ENCODE measurements at regions not wholly inside any gene's neighbourhood (a gene's known extent, or its start where the extent isn't known, plus 50 kb on each side); places are given as distances from the start of the nearest gene placed in this dataset.

DNA sequence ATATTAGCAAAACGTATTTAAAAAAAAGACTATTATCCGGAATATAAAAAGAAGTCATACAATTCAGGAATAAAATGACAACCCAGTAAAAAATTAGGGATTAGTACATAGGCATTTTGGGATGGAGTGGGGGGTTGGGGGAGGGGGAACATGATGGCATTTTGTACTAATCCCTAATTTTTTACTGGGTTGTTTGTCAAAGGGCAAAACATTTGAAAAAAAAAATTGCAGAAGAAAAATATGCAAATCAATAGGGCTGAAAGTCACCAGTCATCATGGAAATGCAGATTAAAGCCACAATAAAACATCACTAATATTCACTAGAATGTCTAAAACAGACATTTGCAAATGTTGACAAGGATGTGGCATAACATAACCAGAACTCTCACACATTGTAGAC is 82.5 kb downstream of the RPL22L1 start:
- ChIA-PET CTCF (ENCODE audit: partially characterized antibody) (no interaction called here), POLR2A (ENCODE audit: partially characterized antibody) (no interaction called here)
- Histone ChIP-seq H2AFZ (ENCODE audit: low read length) (no peak overlapping the region), H3K27me3 (replicated peaks in 1 of 4; ENCODE audit: control insufficient read depth in 3 of 4, extremely low read depth in 1 of 4, insufficient read depth in 3 of 4, low read length in 3 of 4) (no peaks in the 10 kb centered on the region), H3K27ac (ENCODE audit: low read depth, low read length) (no peak overlapping the region), H2BK120ac (replicated peaks; ENCODE audit: low read depth, low read length) (no peak overlapping the region), H3K4me3 (ENCODE audit: extremely low read depth in 1 of 4, insufficient read depth in 2 of 4, low read depth in 3 of 4, low read length in 4 of 4) (no peak overlapping the region), H3K23me2 (ENCODE audit: low read depth, low read length) (no peaks in the 10 kb centered on the region), H3K18ac (ENCODE audit: extremely low read depth, low read length) (no peak overlapping the region), H3K4ac (replicated peaks; ENCODE audit: insufficient read length, low read depth, low read length) (no peak overlapping the region), H2BK15ac (ENCODE audit: low read length) (no peak overlapping the region), H3K36me3 (ENCODE audit: control insufficient read depth in 2 of 4, insufficient read depth in 4 of 4, low read length in 3 of 4) (no peaks in the 10 kb centered on the region), H3K14ac (ENCODE audit: insufficient read length) (no peak overlapping the region), H4K91ac (replicated peaks; ENCODE audit: insufficient read length, low read length) (no peak overlapping the region), H3K56ac (replicated peaks; ENCODE audit: insufficient read length, low read depth, low read length) (no peak overlapping the region), H2BK20ac (ENCODE audit: low read length) (no peak overlapping the region), H3K4me1 (replicated peaks in 1 of 4; ENCODE audit: control insufficient read depth in 3 of 4, insufficient read depth in 4 of 4, low read length in 3 of 4) (no peaks in the 10 kb centered on the region), H3K23ac (ENCODE audit: insufficient read length) (no peak overlapping the region), H4K8ac (ENCODE audit: extremely low read depth, insufficient read depth, low read length) (no peak overlapping the region), H3K79me2 (ENCODE audit: control insufficient read depth in 1 of 2, insufficient read depth in 2 of 2, low read length in 2 of 2) (no peaks in the 10 kb centered on the region), H3K9ac (replicated peaks in 1 of 4; ENCODE audit: extremely low read depth in 1 of 4, low read depth in 3 of 4, low read length in 3 of 4) (no peak overlapping the region), H3K9me3 (ENCODE audit: insufficient read depth in 2 of 2, low read depth in 1 of 2, low read length in 1 of 2) (no peaks in the 10 kb centered on the region; a peak in 1 of 4 replicates), H3K79me1 (ENCODE audit: low read depth, low read length) (no peaks in the 10 kb centered on the region), H4K20me1 (replicated peaks in 1 of 2; ENCODE audit: control insufficient read depth in 1 of 2, insufficient read depth in 2 of 2, low read length in 2 of 2) (no peaks in the 10 kb centered on the region), H4K5ac (ENCODE audit: insufficient read length, low read depth, low read length) (no peak overlapping the region), H2AK5ac (ENCODE audit: low read depth, low read length) (no peak overlapping the region), H2BK5ac (ENCODE audit: low read depth, low read length) (no peak overlapping the region), H3K4me2 (ENCODE audit: insufficient read depth in 1 of 2, low read depth in 2 of 2, low read length in 2 of 2) (no peak overlapping the region), H2BK12ac (ENCODE audit: low read depth, low read length) (no peak overlapping the region)
- DNase-seq (ENCODE audit: low read depth in 1 of 2, low spot score in 2 of 2) (no peak), FAIRE-seq (no peak)
- 84% methylated on average over 2 of the region's 2 CpGs; no CpG with 5 or more reads in 1 of the 2 experiments for WGBS, 2 experiments (ENCODE audit: extremely low coverage in 1 of 2, insufficient coverage in 1 of 2, insufficient read length in 1 of 2, insufficient replicate concordance in 2 of 2, low coverage in 1 of 2, low lambda C conversion rate in 2 of 2, missing lambda C conversion rate in 1 of 2)
- TF ChIP-seq CREB1 (IDR thresholded peaks at IDR 0.05) (no peak), RXRA (IDR thresholded peaks at IDR 0.05; ENCODE audit: insufficient read depth, low read depth, low read length) (no peak), RAD21 (IDR thresholded peaks at IDR 0.05 in 1 of 2, conservative IDR thresholded peaks at IDR 0.05 in 1 of 2; ENCODE audit: low read depth in 2 of 2, low read length in 2 of 2) (no peak)
